ENCODE measurements at regions not wholly inside any gene's neighbourhood (a gene's known extent, or its start where the extent isn't known, plus 50 kb on each side); places are given as distances from the start of the nearest gene placed in this dataset.
"Not testable (repeated sequence)": the region's sequence is repeated elsewhere in the genome, so short reads cannot be mapped to it uniquely, and the experiment has no call there.

GRCh38 chr2:187775651-187776050 lies 221.4 kb upstream of the TFPI start:
- H3K9me3 Mint-ChIP-seq, result peaks cover 4% of the 10 kb centered on the region
- H3K4me1 Mint-ChIP-seq, result no peaks in the 10 kb centered on the region
- POLR2A ChIA-PET, result no interaction called here
- no peaks in the 10 kb centered on the region for H3K27me3 Mint-ChIP-seq
- TF ChIP-seq CTCF (IDR thresholded peaks at IDR 0.05), result no peak
- no peak overlapping the region for H3K27ac Mint-ChIP-seq
- H3K4me3 Mint-ChIP-seq, result no peak overlapping the region
- CTCF ChIA-PET, result no interaction called here
- no peak for DNase-seq
- no peak for ATAC-seq (ENCODE audit: low read depth)
- intact Hi-C loops (cut with micrococcal nuclease), result no loop called here
- no peaks in the 10 kb centered on the region for H3K36me3 Mint-ChIP-seq (ENCODE audit: low read depth)

- no peaks in the 10 kb centered on the region for H3K36me3 Mint-ChIP-seq (ENCODE audit: low read depth)
- no peak overlapping the region for H3K27ac Mint-ChIP-seq
- H3K4me1 Mint-ChIP-seq, result no peaks in the 10 kb centered on the region
- ChIA-PET CTCF (no interaction called here), POLR2A (no interaction called here)
- intact Hi-C loops (cut with micrococcal nuclease), result no loop called here
- no peaks in the 10 kb centered on the region for H3K27me3 Mint-ChIP-seq
- no peaks in the 10 kb centered on the region for H3K9me3 Mint-ChIP-seq
- H3K4me3 Mint-ChIP-seq, result no peak overlapping the region
- no peak for ATAC-seq (ENCODE audit: low read depth)
- no peak for TF ChIP-seq CTCF (IDR thresholded peaks at IDR 0.05)
- DNase-seq, result no peak
Measured at GRCh38 chr2:187782301-187782700, 228.1 kb upstream of the TFPI start.

GRCh38 chr2:187783446-187783845 lies 229.2 kb upstream of the TFPI start:
- Mint-ChIP-seq H3K4me3 (no peak overlapping the region), H3K4me1 (no peaks in the 10 kb centered on the region), H3K36me3 (ENCODE audit: low read depth) (no peaks in the 10 kb centered on the region), H3K9me3 (no peaks in the 10 kb centered on the region), H3K27ac (no peak overlapping the region), H3K27me3 (no peaks in the 10 kb centered on the region)
- POLR2A ChIA-PET, result no interaction called here
- TF ChIP-seq CTCF (IDR thresholded peaks at IDR 0.05), result no peak
- CTCF ChIA-PET, result no interaction called here
- intact Hi-C loops (cut with micrococcal nuclease), result no loop called here
- DNase-seq, result no peak
- ATAC-seq (ENCODE audit: low read depth), result no peak

- ATAC-seq (ENCODE audit: low read depth); H3K27ac Mint-ChIP-seq; H3K9me3 Mint-ChIP-seq; H3K4me3 Mint-ChIP-seq; CTCF ChIA-PET; DNase-seq; POLR2A ChIA-PET; H3K4me1 Mint-ChIP-seq; H3K36me3 Mint-ChIP-seq (ENCODE audit: low read depth); intact Hi-C loops (cut with micrococcal nuclease); H3K27me3 Mint-ChIP-seq: not testable (repeated sequence)
Measured at GRCh38 chr2:187784138-187784537, 229.9 kb upstream of the TFPI start.

- no peak for ATAC-seq (ENCODE audit: low read depth)
- CTCF ChIA-PET, result no interaction called here
- intact Hi-C loops (cut with micrococcal nuclease), result no loop called here
- Mint-ChIP-seq H3K27ac (no peak overlapping the region), H3K4me1 (no peaks in the 10 kb centered on the region), H3K4me3 (no peak overlapping the region), H3K9me3 (peaks cover 13% of the 10 kb centered on the region), H3K36me3 (ENCODE audit: low read depth) (no peaks in the 10 kb centered on the region), H3K27me3 (no peaks in the 10 kb centered on the region)
- no peak for TF ChIP-seq CTCF (IDR thresholded peaks at IDR 0.05)
- POLR2A ChIA-PET, result no interaction called here
- DNase-seq, result no peak
Measured at GRCh38 chr2:187799601-187800000, 245.4 kb upstream of the TFPI start.

- CTCF ChIA-PET, result no interaction called here
- no peaks in the 10 kb centered on the region for H3K4me1 Mint-ChIP-seq
- DNase-seq (no peak), ATAC-seq (ENCODE audit: low read depth) (no peak)
- POLR2A ChIA-PET, result no interaction called here
- no peaks in the 10 kb centered on the region for H3K36me3 Mint-ChIP-seq (ENCODE audit: low read depth)
- peaks cover 5% of the 10 kb centered on the region for H3K9me3 Mint-ChIP-seq
- H3K4me3 Mint-ChIP-seq, result no peak overlapping the region
- H3K27me3 Mint-ChIP-seq, result no peaks in the 10 kb centered on the region
- H3K27ac Mint-ChIP-seq, result no peak overlapping the region
- intact Hi-C loops (cut with micrococcal nuclease), result no loop called here
- TF ChIP-seq CTCF (IDR thresholded peaks at IDR 0.05), result no peak
Measured at GRCh38 chr2:187803816-187804215, 249.6 kb upstream of the TFPI start.
